ENCODE measurements at regions not wholly inside any gene's neighbourhood (a gene's known extent, or its start where the extent isn't known, plus 50 kb on each side); places are given as distances from the start of the nearest gene placed in this dataset.

DNA sequence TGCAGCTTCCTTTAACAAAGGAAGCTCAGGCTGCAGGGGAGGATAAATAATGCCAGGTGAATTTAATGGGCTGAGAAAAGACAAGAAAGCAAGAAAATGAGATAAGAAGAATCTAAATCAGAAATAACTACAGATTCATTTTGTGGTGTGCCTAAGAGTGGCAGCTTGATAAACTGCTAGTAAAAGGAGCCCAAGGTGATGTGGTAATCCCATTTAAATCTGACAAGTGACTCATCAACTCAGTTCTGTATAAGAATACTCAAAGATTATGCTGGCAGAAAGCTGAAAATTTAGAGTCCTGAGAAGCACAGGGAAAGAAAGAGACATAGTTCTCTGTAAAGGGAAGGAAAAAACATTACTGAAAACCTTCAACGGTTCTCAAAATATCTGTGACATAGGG lies 109.4 kb upstream of the PDE1C start:
- peak; percentile 48 for DNase-seq (ENCODE audit: low read depth)

DNA sequence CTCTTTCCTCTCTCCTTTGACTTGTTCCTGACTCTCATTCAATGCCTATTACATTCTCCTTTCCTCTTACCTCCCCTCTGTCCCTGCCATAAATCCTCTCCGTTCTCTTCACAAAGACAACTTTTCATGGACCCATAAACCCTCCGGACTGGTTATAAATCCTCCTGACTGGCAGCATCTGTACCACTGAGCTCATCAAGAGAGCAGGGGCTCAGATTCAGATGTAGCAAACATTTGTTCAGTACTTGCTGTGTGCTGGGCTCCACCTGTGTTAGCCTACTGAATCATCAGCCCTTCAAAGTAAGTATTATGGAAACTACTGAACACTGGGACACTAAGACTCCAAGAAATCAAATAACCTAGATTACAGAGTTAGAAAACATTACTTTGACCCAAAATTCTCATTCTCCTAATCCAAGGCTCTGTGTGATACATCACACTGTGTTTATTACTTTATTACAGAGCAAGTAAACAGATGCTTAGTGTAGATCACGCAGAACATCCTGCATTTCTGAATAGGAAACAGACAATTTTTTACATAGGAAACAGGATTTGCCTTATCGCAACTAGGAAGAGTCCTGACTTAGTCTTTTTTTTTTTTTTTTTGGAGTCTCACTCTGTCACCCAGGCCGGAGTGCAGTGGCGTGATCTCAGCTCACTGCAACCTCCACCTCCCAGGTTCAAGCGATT lies 108.6 kb upstream of the PDE1C start:
- DNase-seq (ENCODE audit: low read depth), result no peak

GRCh38 chr7:32177232-32177631 lies 107.0 kb upstream of the PDE1C start:
- no peak for DNase-seq (ENCODE audit: low read depth)

DNA sequence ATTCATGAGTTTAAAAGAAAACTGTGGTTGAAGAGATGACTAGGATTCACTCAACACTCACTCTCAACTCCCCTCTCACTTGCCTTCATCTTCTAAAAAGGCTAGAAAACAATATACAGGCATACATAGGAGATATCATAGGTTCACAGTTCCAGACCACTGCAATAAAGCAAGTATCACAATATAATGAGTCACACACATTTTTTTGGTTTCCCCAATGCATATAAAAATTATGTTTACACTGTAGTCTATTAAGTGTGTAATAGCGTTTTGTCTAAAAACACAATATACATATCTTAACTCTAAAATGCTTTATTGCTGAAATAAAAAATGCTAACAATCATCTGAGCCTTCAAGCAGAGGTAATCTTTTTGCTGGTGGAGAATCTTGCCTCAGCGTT lies 104.9 kb upstream of the PDE1C start:
- DNase-seq (ENCODE audit: low read depth), result no peak

DNA sequence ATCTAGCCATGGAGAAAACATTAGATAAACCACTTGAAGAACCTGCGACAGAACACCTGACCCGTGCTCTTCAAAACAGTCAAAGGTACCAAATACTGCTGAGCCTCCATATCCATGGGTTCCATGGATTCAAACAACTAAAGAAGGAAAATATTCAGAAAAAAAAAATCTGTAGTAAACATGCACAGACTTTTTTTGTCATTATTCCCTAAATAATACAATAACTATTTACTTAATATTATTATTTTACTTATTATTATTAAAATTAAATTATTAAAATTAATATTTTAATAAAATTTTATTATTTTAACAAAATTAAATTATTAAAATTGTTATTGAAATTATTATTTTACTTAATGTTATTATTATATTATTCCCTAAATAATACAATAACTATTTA lies 101.0 kb upstream of the PDE1C start:
- no peak for DNase-seq (ENCODE audit: low read depth)

- DNase-seq (ENCODE audit: low read depth), result no peak
Observed at GRCh38 chr7:32170838-32171237, 100.6 kb upstream of the PDE1C start.

GRCh38 chr7:32169228-32169627 lies 99.0 kb upstream of the PDE1C start:
- DNase-seq (ENCODE audit: low read depth), result no peak

GRCh38 chr7:32167815-32168214 lies 97.6 kb upstream of the PDE1C start:
- no peak for DNase-seq (ENCODE audit: low read depth)

DNA sequence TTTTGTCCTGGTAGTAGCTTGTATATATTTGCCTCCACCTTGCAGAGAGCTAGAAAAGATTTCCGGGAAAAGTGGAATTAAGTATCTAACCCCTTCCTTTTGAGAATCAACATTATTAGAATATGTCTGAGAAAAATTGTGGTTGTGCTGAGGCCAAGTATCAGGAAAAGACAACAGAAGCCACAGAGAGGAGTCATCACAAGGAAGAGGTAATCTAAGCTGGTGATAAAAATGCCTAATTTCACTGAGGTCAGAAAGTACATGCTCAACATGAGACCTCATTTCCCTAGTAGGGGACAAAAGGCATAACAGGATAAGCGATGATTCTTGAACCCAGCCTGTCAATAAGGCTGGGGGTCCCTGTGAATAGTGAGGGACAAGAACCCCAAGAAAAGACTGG lies 97.0 kb upstream of the PDE1C start:
- DNase-seq (ENCODE audit: low read depth), result no peak

DNA sequence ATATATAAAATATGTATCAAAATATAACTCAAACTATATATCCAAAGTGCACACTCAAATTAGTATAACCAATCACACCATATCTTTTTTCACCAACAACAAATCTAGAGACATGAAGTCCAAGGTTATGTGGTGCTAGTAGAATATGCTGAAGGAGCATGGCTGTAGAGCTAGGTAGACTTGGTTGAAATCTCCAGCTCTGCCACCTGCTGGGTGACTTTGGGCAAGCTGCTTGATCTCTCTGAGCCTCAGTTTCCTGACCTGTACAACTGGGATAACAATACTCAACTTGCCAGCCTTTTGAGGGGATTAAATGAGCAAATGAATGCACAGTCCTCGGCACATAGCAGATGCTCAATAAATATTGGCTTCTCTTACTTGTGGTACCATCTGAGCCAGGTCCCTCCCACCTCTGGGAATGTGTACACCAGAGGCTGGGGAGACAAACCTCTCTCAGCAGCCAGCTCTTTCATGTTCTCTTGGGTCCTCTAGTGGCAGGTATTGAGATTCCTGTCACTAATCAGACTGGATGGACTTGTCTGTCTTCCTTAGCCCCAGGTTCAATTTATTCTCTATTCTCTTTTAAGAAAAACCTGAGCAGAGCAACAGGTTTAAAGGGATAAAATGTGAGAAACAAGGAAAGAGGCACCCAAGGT lies 94.3 kb upstream of the PDE1C start:
- DNase-seq (ENCODE audit: low read depth), result peak; percentile 80

DNA sequence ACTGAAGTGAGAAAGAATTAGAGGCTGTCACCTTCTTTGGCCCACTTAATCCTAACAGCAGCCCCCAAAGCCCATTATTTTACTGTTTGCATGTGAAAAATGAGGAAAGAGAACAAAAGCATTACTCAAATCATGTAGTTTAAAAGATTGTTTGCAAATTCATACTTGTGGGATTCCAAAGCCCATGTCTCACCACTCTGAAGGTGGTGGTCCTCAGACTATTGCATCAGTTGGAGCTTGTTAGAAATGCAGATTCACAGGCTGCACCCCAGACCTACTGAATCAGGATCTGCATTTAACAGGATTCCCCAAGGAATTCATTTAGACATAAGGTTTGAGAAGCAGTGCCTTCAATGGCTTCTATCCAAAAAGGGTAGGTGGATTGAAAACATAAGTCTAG lies 93.7 kb upstream of the PDE1C start:
- DNase-seq (ENCODE audit: low read depth), result no peak

GRCh38 chr7:32163141-32163806 lies 93.1 kb upstream of the PDE1C start:
- DNase-seq (ENCODE audit: low read depth), result peak; percentile 91

GRCh38 chr7:32161708-32162107 lies 91.5 kb upstream of the PDE1C start:
- peak; percentile 84 for DNase-seq (ENCODE audit: low read depth)

DNA sequence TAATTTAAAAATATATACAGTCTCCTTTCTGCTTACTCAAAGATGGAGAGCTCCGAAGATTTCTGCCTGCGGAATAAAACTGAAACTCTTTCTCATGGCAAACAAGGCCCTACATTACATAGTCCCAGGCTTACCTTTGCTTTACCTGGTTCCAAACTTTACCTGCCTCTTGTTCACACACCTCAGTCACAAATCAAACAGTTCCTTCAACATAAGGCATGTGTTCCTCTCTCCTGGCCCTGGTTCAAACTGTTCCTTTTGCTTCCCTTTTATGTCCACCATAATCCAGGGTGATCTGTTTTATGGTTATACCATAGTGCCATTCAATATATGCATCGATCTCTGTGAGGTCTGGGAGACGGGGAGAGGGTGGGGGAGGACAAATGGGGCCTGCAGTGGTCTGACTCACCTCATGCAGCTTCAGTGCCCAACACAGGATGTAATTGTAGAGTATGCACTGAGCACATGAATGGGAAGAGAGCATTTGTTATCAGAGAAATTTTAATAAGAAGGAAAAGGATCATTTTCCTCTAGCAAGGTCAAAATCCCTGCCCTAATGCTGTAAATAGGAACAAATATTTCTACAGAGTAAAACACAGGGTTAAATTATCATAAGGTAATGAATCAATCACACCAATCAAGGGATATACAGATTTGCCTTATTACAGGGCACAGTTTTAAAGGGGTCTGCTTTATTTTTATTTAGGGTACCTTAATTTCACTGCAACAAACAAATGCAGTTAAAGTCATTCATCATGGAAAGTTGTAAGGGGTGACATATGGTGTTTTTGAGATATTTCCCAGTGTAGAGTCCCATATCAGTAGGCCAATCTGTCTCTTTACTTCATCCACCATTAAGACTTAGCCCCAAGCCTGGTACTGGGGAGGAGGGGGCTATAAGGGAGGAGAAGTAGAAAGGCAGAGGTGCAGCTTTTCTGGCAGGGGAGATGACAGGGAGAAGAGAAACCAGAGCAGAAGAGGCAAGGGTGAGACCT lies 88.8 kb upstream of the PDE1C start:
- peak; percentile 30 for DNase-seq (ENCODE audit: low read depth)

DNA sequence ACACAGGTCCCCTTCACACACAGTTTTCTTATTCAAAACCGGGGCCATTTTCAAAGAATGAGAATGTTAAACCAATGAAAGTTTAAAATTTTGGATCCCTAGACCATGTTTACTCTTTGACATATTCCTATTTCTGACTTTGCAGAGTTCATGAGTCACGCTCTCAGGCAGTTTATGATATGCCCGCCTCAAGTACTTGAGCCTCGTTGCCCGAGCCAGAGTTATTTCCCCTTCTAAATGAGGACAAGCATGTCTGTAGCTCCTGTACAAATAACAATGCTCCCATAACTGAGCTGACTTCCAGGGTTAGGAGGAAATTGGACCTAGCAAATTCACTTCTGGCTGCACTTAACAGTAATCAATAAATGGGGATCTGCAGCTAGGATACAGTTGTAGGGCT lies 87.9 kb upstream of the PDE1C start:
- DNase-seq (ENCODE audit: low read depth), result no peak

DNA sequence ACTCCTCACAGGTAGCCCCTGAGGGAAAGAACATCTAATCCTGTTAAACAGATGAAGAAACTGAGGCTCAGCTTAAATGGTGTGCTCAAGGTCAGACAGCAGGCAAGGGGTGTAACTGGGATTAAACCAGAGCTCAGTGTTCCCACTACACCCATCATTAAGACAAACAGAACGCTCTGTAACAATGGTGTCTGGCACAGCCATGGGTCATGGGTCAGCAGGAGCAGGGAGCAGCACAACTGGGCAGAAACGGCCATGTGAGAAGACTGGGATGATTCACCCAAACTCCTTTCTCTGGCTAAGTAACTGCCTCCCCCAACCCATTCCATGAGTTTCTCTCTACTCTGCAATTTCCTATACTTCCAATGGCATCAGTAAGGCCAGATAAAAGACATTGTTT lies 85.5 kb upstream of the PDE1C start:
- DNase-seq (ENCODE audit: low read depth), result peak; percentile 75

DNA sequence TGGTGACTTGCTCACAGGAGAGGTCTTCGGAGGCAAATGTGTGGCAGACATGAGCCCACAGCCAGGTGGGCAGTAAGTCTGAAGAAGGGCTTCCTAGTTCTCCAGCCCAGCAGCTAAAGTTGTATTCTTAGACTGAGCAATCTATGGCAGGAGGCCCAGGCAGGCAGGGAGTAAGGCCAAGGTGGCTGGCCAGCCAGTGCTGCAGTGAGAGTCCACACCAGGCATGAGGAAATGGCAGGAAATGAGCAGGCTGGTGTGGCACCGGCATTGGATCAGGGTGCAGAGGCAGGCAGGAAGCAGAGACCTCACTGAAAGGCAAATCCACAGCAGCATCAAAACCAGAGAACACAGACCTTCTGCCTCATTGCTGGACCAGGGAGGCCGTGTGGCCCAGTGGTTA lies 84.6 kb upstream of the PDE1C start:
- DNase-seq (ENCODE audit: low read depth), result no peak

GRCh38 chr7:32153006-32153405 lies 82.8 kb upstream of the PDE1C start:
- DNase-seq (ENCODE audit: low read depth), result no peak

GRCh38 chr7:32152576-32152975 lies 82.4 kb upstream of the PDE1C start:
- no peak for DNase-seq (ENCODE audit: low read depth)

DNA sequence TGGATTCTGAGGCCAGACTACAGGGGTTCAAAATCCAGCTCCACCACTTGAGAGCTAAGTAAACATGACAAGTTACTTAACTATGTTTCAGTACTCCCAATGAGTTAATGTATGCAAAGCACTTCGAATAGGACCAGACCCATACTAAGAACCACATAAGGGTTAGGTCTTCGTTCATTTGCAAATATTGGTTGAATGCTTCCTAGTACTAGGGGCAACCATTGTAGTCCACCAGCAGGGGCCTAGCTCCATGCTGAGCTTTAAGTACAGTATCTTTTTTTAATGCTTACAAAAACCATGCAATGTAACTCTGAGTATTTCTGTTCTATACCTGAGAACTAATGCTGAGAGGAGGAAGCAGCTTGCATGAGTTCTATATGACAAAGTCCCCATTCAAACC lies 80.4 kb upstream of the PDE1C start:
- DNase-seq (ENCODE audit: low read depth), result no peak

GRCh38 chr7:32150039-32150438 lies 79.8 kb upstream of the PDE1C start:
- DNase-seq (ENCODE audit: low read depth), result no peak

Data from renal cortical epithelial cell (primary cell).